IPS-NIHi7 (cell line): ENCODE measurements at regions not wholly inside any gene's neighbourhood (a gene's known extent, or its start where the extent isn't known, plus 50 kb on each side); places are given as distances from the start of the nearest gene placed in this dataset.
"Not testable (repeated sequence)": the region's sequence is repeated elsewhere in the genome, so short reads cannot be mapped to it uniquely, and the experiment has no call there.

ENCODE experiments used
- DNase-seq: peaks from one replicate; pipeline ENCODE4 v3.0.0; 2012; ENCODE audit warnings: mixed read lengths; ENCODE audit errors: extremely low spot score

- DNase-seq: no peak
Measured at GRCh38 chr1:73218995-73219546, 936.7 kb upstream of the NEGR1 start.

GRCh38 chr1:73205294-73205973 is 923.1 kb upstream of the NEGR1 start:
- DNase-seq: peak; percentile 54

- no peak for DNase-seq
Measured at GRCh38 chr1:73197972-73198371, 915.6 kb upstream of the NEGR1 start.

- DNase-seq: no peak
Measured at GRCh38 chr1:73194965-73195364, 912.6 kb upstream of the NEGR1 start.

DNA sequence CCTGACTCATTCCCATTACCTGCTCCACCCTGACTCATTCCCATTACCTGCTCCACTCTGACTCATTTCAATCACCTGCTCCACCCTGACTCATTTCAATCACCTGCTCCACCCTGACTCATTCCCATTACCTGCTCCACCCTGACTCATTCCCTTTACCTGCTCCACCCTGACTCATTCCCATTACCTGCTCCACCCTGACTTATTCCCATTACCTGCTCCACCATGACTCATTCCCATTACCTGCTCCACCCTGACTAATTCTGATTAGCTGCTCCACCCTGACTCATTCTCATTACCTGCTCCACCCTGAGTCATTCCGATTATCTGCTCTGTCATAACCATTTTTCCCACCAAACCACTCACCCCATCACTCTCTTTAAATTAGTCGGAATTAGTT is 901.2 kb upstream of the NEGR1 start:
- not testable (repeated sequence) for DNase-seq

GRCh38 chr1:73181190-73181540 is 898.8 kb upstream of the NEGR1 start:
- DNase-seq: no peak

GRCh38 chr1:73180397-73181189 is 898.3 kb upstream of the NEGR1 start:
- no peak for DNase-seq

GRCh38 chr1:73176902-73177301 is 894.6 kb upstream of the NEGR1 start:
- peak; percentile 15 for DNase-seq

GRCh38 chr1:73167009-73167657 is 884.8 kb upstream of the NEGR1 start:
- no peak for DNase-seq

GRCh38 chr1:73162564-73162963 is 880.2 kb upstream of the NEGR1 start:
- no peak for DNase-seq

GRCh38 chr1:73161418-73161817 is 879.1 kb upstream of the NEGR1 start:
- no peak for DNase-seq

- DNase-seq: no peak
Measured at GRCh38 chr1:73160759-73161158, 878.4 kb upstream of the NEGR1 start.

- no peak for DNase-seq
Measured at GRCh38 chr1:73144311-73144710, 862.0 kb upstream of the NEGR1 start.

DNA sequence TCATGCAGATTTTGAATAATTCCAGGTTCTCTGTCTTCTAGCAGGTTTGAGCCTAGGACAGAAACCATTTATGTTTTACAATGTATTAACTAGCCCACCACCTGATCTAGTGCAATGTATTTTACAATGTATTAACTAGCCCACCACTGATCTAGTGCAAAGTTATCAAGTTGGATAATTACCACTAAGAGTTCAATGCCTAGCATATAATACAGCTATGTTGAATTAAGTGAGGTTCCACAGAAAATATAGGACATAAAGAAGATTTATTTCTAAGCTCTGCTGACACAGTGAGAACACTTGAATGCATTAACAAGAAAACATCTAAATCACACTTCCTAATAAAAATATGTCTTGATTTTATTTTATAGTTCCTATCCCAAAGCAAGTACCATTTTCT is 854.6 kb upstream of the NEGR1 start:
- DNase-seq: no peak

DNA sequence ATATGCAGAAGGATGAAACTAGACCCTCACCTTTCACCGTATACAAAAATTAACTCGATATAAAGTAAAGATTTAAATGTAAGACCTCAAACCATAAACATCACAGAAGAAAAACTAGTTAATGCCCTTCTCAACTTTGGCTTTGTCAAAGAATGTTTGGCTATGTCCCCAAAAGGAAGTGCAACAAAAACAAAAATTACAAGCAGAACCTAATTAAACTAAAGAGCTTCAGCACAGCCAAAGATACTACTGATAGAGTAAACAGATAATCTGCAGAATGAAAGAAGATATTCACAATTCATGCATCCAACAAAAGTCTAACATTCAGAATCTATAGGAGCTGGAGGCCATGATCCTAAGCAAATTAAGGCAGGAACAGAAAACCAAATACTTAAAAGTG is 824.6 kb upstream of the NEGR1 start:
- no peak for DNase-seq

DNA sequence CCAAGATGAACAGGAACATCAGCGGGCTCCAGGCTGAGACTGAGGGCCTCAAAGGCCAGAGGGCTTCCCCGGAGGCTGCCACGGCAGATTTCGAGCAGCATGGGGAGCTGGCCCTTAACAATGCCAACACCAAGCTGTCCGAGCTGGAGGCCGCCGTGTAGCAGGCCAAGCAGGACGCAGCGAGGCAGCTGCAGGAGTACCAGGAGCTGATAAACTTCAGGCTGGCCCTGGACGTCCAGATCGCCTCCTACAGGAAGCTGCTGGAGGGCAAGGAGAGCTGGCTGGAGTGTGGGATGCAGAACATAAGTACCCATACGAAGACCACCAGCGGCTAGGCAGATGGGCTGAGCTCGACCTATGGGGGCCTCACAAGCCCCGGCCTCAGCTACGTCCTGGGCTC is 823.4 kb upstream of the NEGR1 start:
- DNase-seq: no peak

GRCh38 chr1:73104749-73105148 is 822.4 kb upstream of the NEGR1 start:
- DNase-seq: no peak

DNA sequence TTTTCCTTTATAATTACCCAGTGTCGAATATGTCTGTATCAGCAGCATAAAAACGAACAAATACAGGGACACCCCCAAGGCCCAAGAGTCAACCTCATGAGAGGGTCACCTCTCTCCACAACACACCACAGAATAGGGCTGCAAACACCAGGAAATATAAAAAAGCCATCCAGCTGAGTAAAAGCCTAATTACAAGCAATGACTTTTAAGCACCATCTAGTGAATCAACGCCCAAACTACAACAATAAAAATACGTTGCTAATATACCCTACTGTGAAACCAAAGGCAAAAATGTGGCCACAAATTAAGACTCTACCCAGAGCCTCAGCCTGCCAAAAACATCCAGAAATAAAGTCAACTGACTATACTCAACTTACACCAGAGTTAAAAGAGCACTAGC is 817.9 kb upstream of the NEGR1 start:
- DNase-seq: peak; percentile 10

DNA sequence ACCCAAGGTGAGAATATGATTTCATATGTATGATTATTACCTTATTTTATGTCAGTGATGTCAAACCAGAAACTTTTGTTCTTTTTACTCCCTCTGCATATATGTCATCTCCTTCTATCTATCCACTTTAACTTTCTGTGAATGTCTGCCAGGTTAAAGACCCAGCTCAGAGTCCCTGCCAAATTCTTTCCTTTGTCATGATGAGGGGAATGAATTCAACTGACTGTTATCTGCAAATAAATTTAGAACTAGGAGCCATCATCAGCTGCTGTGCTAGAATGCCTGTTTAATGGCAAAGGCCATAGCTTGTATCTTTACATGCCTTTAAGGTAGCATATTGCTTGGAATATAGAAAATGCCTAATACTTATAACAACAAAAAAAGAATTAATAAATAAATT is 815.6 kb upstream of the NEGR1 start:
- peak; percentile 12 for DNase-seq

- DNase-seq: no peak
Measured at GRCh38 chr1:73096841-73097240, 814.5 kb upstream of the NEGR1 start.

GRCh38 chr1:73092383-73092782 is 810.0 kb upstream of the NEGR1 start:
- no peak for DNase-seq

GRCh38 chr1:73066866-73067265 is 784.5 kb upstream of the NEGR1 start:
- DNase-seq: no peak
